SK-N-SH (cell line): ENCODE measurements at regions not wholly inside any gene's neighbourhood (a gene's known extent, or its start where the extent isn't known, plus 50 kb on each side); places are given as distances from the start of the nearest gene placed in this dataset.

Experiments
- CTCF ChIP-seq: fragments of 200-600 bp; sonication (generic); IDR thresholded peaks from 2 replicates; pipeline ENCODE4 v1.6.1; 2017; ENCODE audit warnings: antibody characterized with exemption, mild to moderate bottlenecking, moderate library complexity
- EZH2phosphoT487 ChIP-seq: fragments of 200-600 bp; sonication (generic); IDR thresholded peaks from 2 replicates; pipeline ENCODE4 v1.6.1; 2017; ENCODE audit warnings: low read depth, mixed run types, mild to moderate bottlenecking, antibody characterized with exemption, moderate library complexity, borderline replicate concordance
- MAX ChIP-seq: IDR thresholded peaks from 2 replicates; pipeline ENCODE4 v1.4.0; 2012; ENCODE audit warnings: low read depth
- POLR2AphosphoS5 ChIP-seq: IDR thresholded peaks from 2 replicates; pipeline ENCODE4 v1.6.1; 2012; ENCODE audit warnings: low read depth, low read length
- RAD21 ChIP-seq: IDR thresholded peaks from 2 replicates; pipeline ENCODE4 v1.6.1; 2012; ENCODE audit warnings: mild to moderate bottlenecking, low read length
- REST ChIP-seq: IDR thresholded peaks from 2 replicates; pipeline ENCODE4 v1.6.1; 2012; ENCODE audit warnings: mild to moderate bottlenecking, low read depth, low read length, moderate library complexity
- TEAD4 ChIP-seq: IDR thresholded peaks from 2 replicates; pipeline ENCODE4 v1.4.0; 2012; ENCODE audit warnings: mild to moderate bottlenecking, borderline replicate concordance; ENCODE audit not compliant: insufficient read depth
- USF2 ChIP-seq: fragments of 150-350 bp; IDR thresholded peaks from 2 replicates; pipeline ENCODE4 v1.6.1; 2017; ENCODE audit warnings: antibody characterized with exemption, low read length, low read depth, borderline replicate concordance

- TF ChIP-seq USF2: no peak
- TF ChIP-seq REST: no peak
- TF ChIP-seq MAX: no peak
- no peak for TF ChIP-seq CTCF
- no peak for TF ChIP-seq POLR2AphosphoS5
- no peak for TF ChIP-seq RAD21
- TF ChIP-seq TEAD4: no peak
- no peak for TF ChIP-seq EZH2phosphoT487
Observed at GRCh38 chr6:150684714-150685459, 85.2 kb downstream of the PLEKHG1 start.
